ENCODE measurements at regions not wholly inside any gene's neighbourhood (a gene's known extent, or its start where the extent isn't known, plus 50 kb on each side); places are given as distances from the start of the nearest gene placed in this dataset.

DNA sequence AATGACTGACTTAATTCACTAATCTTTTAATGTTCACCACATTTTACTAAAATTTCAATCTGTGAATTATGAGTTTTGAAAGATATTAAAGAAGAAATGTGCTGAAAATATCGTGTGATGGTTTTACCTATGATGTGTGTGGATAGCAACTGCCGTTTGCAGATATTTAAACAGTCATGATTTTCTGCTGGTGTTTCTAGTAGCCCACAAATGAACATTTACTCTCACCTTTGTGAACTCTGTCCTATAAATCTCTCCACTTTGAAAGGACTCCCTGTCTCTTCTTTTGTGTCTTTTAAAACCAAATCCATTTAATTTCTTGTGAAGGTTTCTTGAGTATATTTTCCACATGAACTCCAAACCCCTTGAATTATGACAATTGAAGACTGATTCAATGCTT, 771.2 kb upstream of the SALL3 start:
- TF ChIP-seq, protein P1, sequence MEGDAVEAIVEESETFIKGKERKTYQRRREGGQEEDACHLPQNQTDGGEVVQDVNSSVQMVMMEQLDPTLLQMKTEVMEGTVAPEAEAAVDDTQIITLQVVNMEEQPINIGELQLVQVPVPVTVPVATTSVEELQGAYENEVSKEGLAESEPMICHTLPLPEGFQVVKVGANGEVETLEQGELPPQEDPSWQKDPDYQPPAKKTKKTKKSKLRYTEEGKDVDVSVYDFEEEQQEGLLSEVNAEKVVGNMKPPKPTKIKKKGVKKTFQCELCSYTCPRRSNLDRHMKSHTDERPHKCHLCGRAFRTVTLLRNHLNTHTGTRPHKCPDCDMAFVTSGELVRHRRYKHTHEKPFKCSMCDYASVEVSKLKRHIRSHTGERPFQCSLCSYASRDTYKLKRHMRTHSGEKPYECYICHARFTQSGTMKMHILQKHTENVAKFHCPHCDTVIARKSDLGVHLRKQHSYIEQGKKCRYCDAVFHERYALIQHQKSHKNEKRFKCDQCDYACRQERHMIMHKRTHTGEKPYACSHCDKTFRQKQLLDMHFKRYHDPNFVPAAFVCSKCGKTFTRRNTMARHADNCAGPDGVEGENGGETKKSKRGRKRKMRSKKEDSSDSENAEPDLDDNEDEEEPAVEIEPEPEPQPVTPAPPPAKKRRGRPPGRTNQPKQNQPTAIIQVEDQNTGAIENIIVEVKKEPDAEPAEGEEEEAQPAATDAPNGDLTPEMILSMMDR (IDR thresholded peaks at IDR 0.05) = no peak

DNA sequence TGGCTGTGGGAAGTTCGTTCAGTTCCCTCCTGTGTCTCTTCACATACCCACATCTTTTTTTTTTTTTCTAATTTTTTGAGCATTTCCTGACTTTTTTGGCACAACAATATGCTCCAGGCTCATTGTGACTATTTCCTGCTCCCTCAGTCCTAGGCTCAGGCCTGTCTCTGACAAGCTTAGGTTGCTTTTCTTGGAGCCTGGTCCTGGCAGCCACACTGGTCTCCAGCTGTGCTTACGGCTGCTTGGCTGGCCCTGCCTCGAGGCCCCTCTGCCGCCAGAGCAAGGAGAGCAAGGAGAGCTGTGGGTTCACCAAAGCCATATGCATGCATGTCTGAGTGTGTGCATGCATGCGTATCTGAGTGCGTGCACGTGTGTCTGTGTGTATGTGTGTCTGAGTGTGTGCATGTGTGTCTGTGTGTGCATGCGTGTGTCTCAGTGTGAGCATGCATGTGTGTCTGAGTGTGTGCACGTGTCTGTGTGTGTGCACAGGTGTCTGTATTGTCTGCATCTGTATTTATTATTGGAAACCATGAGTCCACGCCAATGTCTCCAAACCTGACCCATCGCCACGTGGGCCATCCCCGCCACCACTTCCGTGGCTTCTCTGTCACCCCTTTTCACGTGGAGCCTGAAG, 766.1 kb upstream of the SALL3 start:
- TF ChIP-seq, protein P1 (IDR thresholded peaks at IDR 0.05) = no peak

DNA sequence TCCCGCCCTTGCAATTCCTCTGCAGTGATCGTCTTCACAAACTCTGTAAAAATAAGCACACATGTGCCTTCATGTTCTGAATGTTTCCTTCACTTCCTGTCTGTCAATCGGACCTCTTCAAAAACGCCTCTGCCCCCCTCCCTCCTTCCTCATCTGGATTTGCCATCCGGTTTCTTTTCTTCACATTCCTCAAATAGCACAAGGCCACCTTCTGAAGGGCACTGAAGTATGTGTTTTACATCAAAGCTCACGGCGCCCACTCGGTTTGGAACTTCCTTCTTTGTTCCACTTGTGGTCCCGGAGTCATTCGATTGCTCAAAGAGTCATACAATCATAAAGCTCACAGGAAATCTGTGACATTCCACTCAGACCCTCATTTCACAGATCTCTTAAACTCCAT, 758.1 kb upstream of the SALL3 start:
- TF ChIP-seq, protein P1 (IDR thresholded peaks at IDR 0.05) = no peak

DNA sequence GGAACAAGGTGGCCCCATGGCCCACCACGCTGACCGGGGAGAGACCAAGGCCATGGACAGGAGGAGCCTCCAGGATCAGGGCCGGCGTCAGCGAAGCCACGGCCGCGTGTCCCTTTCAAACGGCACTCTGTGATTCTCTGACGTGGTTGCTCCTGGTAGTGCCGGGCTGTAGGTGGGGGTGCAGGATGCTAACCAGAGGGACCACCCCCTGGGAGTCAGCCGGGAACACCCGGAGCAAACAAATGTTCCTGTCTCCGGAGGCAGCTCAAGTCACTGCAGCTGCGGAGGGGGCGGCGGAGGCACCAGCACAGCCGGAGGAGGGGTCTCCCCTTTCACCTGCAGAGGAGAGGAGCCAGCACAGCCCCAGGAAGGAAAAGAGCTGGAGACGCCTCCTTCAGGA, 750.6 kb upstream of the SALL3 start:
- TF ChIP-seq, protein P1 (IDR thresholded peaks at IDR 0.05) = no peak

DNA sequence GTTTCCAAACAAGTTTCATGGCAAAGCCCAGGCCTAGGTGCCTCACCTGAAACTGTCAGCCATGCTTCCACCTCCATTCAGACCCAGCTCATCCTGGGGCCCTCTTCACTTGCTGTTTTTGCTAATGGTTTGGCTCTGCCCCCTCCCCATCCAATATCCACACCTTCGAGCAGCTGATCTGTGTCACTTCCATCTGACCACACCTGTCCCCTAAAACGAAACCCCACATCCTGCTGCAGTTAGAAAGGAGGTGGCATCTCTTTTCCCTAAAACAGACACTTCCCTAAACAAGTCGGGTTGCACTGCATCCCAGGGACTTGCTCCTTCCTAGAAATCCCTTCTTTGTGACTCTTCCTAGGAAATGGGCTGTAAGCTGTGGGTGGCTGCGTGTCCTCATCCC, 748.7 kb upstream of the SALL3 start:
- TF ChIP-seq, protein P1 (IDR thresholded peaks at IDR 0.05) = no peak

DNA sequence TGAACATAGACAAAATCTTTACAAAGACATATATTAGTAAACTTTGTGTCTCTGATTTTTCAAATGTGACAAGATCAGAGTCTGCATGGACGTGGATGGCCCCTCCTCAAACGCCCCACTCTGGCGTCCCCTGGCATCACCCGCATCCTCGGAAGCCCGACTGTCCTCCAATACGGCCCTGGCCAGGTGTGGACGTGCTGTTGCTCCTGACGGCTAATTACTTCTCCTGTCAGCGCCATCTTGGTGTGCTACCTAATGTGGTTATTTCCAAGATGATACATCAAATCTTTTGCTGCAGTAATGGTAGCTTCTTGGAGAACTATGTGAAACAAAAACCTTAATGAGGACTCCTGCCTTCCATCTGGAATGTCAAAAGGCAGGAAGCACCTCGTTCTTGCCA, 747.4 kb upstream of the SALL3 start:
- TF ChIP-seq, protein P1 (IDR thresholded peaks at IDR 0.05) = no peak

DNA sequence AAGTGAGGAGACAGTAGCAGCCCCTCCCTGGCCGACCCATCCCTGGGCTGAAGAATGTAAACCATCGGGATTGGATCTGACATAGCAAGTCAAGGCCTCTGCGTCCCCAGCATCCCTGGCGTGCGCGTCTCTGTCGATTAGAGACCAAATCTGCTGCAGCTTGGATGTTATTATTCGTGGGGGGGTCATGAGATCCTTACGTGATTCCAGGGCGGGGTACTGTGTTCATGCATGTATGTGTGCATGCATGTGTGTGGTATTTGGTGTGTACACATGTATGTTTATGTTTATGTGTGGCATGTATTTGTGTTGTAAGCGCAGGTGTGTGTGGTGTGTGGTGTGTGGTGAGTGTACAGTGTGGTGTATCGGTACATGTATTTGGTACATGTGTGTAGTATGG, 741.8 kb upstream of the SALL3 start:
- TF ChIP-seq, protein P1 (IDR thresholded peaks at IDR 0.05) = no peak

Data from LNCAP (cell line).